NCI-H1930 (cell line): ENCODE measurements at regions not wholly inside any gene's neighbourhood (a gene's known extent, or its start where the extent isn't known, plus 50 kb on each side); places are given as distances from the start of the nearest gene placed in this dataset.

ENCODE experiments used
- DNase-seq, 2 experiments: peaks; one replicate each; lab custom pipeline; 2025; lab: John Stamatoyannopoulos, UW

GRCh38 chr13:94968757-94969086 is 256.4 kb upstream of the SOX21 start:
- no peak for DNase-seq

- peak in 1 of 2 experiments; percentile 21 for DNase-seq
Observed at GRCh38 chr13:94968040-94968756, 255.9 kb upstream of the SOX21 start.

GRCh38 chr13:94967183-94968039 is 255.1 kb upstream of the SOX21 start:
- DNase-seq = peak; percentile 20 to 30

- DNase-seq = peak; percentile 87 to 94
Observed at GRCh38 chr13:94966422-94966955, 254.1 kb upstream of the SOX21 start.

- DNase-seq = no peak
Observed at GRCh38 chr13:94959626-94960025, 247.3 kb upstream of the SOX21 start.

- no peak for DNase-seq
Observed at GRCh38 chr13:94956417-94957110, 244.2 kb upstream of the SOX21 start.

- DNase-seq = no peak
Observed at GRCh38 chr13:94952787-94953186, 240.4 kb upstream of the SOX21 start.

- DNase-seq = no peak
Observed at GRCh38 chr13:94950303-94950702, 238.0 kb upstream of the SOX21 start.

GRCh38 chr13:94947965-94948371 is 235.6 kb upstream of the SOX21 start:
- peak; percentile 84 to 94 for DNase-seq

GRCh38 chr13:94947392-94947791 is 235.0 kb upstream of the SOX21 start:
- DNase-seq = peak in 1 of 2 experiments; percentile 32

- no peak for DNase-seq
Observed at GRCh38 chr13:94946039-94946438, 233.7 kb upstream of the SOX21 start.

- no peak for DNase-seq
Observed at GRCh38 chr13:94938124-94938523, 225.8 kb upstream of the SOX21 start.

- DNase-seq = no peak
Observed at GRCh38 chr13:94936633-94937032, 224.3 kb upstream of the SOX21 start.

- no peak for DNase-seq
Observed at GRCh38 chr13:94933936-94934335, 221.6 kb upstream of the SOX21 start.

- no peak for DNase-seq
Observed at GRCh38 chr13:94933230-94933751, 220.9 kb upstream of the SOX21 start.

GRCh38 chr13:94928127-94928775 is 215.9 kb upstream of the SOX21 start:
- DNase-seq = no peak

- no peak for DNase-seq
Observed at GRCh38 chr13:94925263-94925662, 212.9 kb upstream of the SOX21 start.

- peak in 1 of 2 experiments; percentile 47 for DNase-seq
Observed at GRCh38 chr13:94921181-94921580, 208.8 kb upstream of the SOX21 start.

GRCh38 chr13:94920578-94920977 is 208.2 kb upstream of the SOX21 start:
- DNase-seq = no peak

GRCh38 chr13:94917824-94918223 is 205.5 kb upstream of the SOX21 start:
- DNase-seq = no peak

GRCh38 chr13:94914895-94915294 is 202.6 kb upstream of the SOX21 start:
- no peak for DNase-seq

- DNase-seq = no peak
Observed at GRCh38 chr13:94906605-94907004, 194.3 kb upstream of the SOX21 start.
